Sigmoid colon (tissue), 3 donors: ENCODE measurements at regions not wholly inside any gene's neighbourhood (a gene's known extent, or its start where the extent isn't known, plus 50 kb on each side); places are given as distances from the start of the nearest gene placed in this dataset.

Source experiments
- CTCF ChIP-seq, 4 experiments: fragments of 450-650 bp in 3 of 4; fragments of 200-600 bp in 1 of 4; IDR thresholded peaks; one replicate each; pipeline ENCODE4 v1.5.1; 2016 to 2019; ENCODE audit warnings: antibody characterized with exemption in 4 of 4, mild to moderate bottlenecking in 3 of 4, moderate library complexity in 2 of 4
- POLR2A ChIP-seq, 2 donors: fragments of 450-650 bp; IDR thresholded peaks; one replicate each; pipeline ENCODE4 v1.6.1; 2016; ENCODE audit warnings: antibody characterized with exemption in 2 of 2, mild to moderate bottlenecking in 2 of 2, moderate library complexity in 2 of 2

DNA sequence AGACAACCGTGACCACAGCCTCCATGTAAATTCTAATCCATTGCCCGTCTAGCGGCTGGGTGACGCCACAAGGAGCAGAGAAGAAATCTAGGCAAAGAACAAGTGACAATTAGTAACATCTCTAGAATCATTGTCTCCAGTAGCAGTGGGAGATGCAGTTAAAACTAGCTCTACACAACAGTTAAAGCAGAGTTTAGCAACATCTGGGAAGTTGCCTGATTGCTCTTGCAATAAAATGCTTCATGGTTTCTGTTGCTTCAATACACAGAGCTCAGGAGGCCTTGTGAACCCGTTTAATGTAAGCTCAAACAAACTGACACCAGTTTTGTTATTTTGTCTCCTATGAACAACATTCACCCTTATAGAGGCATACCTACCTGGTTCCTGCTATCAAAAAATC lies 369.8 kb upstream of the PDE4D start:
- no peak for TF ChIP-seq CTCF (IDR thresholded peaks at IDR 0.05)
- no peak for TF ChIP-seq POLR2A (IDR thresholded peaks at IDR 0.05)
